HCT116 (cell line): ENCODE measurements at regions not wholly inside any gene's neighbourhood (a gene's known extent, or its start where the extent isn't known, plus 50 kb on each side); places are given as distances from the start of the nearest gene placed in this dataset.

Experiments used
- ATAC-seq: fragments of 200-7000 bp; cut with Tn5 transposase; 2 replicates; pipeline ENCODE4 v1.9.1; 2020; ENCODE audit warnings: mild to moderate bottlenecking, moderate library complexity
- BruUV-seq: library from RNA; stranded (reverse); fragments of 400-500 nt; replicated peaks from 2 replicates; lab custom pipeline; 2021; lab: Mats Ljungman, UMichigan
- CTCF ChIA-PET: fragments of 300-600 bp; sonication (Branson Sonifier 250); formaldehyde crosslinking; loops from one replicate; lab custom pipeline; 2021; ENCODE audit warnings: antibody characterized with exemption; lab: Charles Lee
- POLR2A ChIA-PET: fragments of 300-600, 350-600 bp; sonication (Branson Sonifier 250); formaldehyde crosslinking; loops from one replicate; lab custom pipeline; 2021; ENCODE audit warnings: antibody characterized with exemption; lab: Charles Lee
- RAD21 ChIA-PET, 2 experiments: fragments of 300-600 bp; sonication (Branson Sonifier 250); formaldehyde crosslinking; loops; one replicate each; lab custom pipeline; 2023; ENCODE audit warnings: low total read pairs in 2 of 2; ENCODE audit not compliant: uncharacterized antibody in 2 of 2, unreplicated experiment in 2 of 2, low non-redundant PET in 1 of 2; lab: Charles Lee
- DNase-seq: peaks from one replicate; pipeline ENCODE4 v3.0.0-alpha.2; 2010; ENCODE audit warnings: low read depth, low spot score
- H2AFZ ChIP-seq: fragments of 200-600 bp; shearing (Covaris generic), sonication (generic); 2 replicates; pipeline ENCODE4 v1.6.1; 2017; ENCODE audit warnings: low read depth, mixed run types, mixed read lengths, antibody characterized with exemption, low read length; ENCODE audit not compliant: poor library complexity, severe bottlenecking
- H3K27ac ChIP-seq: 2 replicates; pipeline ENCODE4 v1.5.1; 2012; ENCODE audit warnings: low read depth, low read length
- H3K27me3 ChIP-seq: fragments of 200-600 bp; sonication (generic); 2 replicates; pipeline ENCODE4 v1.6.1; 2016; ENCODE audit warnings: mixed run types, low read length, mixed read lengths; ENCODE audit not compliant: insufficient read depth
- H3K36me3 ChIP-seq, 2 experiments: fragments of 200-500 bp in 1 of 2; fragments of 200-600 bp in 1 of 2; sonication (Bioruptor generic) in 1 of 2; sonication (generic) in 1 of 2; 2 replicates each; pipeline versions ENCODE4 v1.5.1 to v1.6.1; 2014 to 2016; ENCODE audit warnings: low read length in 2 of 2, inconsistent platforms in 1 of 2, mixed read lengths in 1 of 2, mixed run types in 1 of 2; ENCODE audit not compliant: insufficient read depth in 2 of 2, control insufficient read depth in 1 of 2
- H3K4me1 ChIP-seq, 2 experiments: fragments of 200-600 bp in 1 of 2; sonication (generic) in 1 of 2; 2 replicates each; pipeline versions ENCODE4 v1.5.1 to v1.6.1; 2012 to 2017; ENCODE audit warnings: low read length in 2 of 2, inconsistent platforms in 1 of 2, mild to moderate bottlenecking in 1 of 2, mixed read lengths in 1 of 2, mixed run types in 1 of 2, moderate library complexity in 1 of 2; ENCODE audit not compliant: insufficient read depth in 2 of 2, control insufficient read depth in 1 of 2
- H3K4me2 ChIP-seq: fragments of 200-600 bp; sonication (generic); 2 replicates; pipeline ENCODE4 v1.6.1; 2017; ENCODE audit warnings: mixed run types, low read length, mixed read lengths
- H3K4me3 ChIP-seq, 2 experiments: fragments of 200-600 bp in 1 of 2; sonication (generic) in 1 of 2; replicated peaks in 1 of 2; 2 replicates each; pipeline ENCODE4 v1.5.1; 2011 to 2016; ENCODE audit warnings: low read length in 2 of 2, control low read depth in 1 of 2, low read depth in 1 of 2, mild to moderate bottlenecking in 1 of 2, mixed read lengths in 1 of 2, mixed run types in 1 of 2
- H3K79me2 ChIP-seq: fragments of 200-600 bp; sonication (generic); 2 replicates; pipeline ENCODE4 v1.6.1; 2017; ENCODE audit warnings: mild to moderate bottlenecking, mixed run types, low read length, moderate library complexity, mixed read lengths; ENCODE audit not compliant: insufficient read depth
- H3K9ac ChIP-seq: fragments of 200-600 bp; sonication (generic); 2 replicates; pipeline ENCODE4 v1.6.1; 2016; ENCODE audit warnings: low read length, mixed read lengths
- H3K9me2 ChIP-seq: fragments of 200-600 bp; sonication (generic), shearing (Covaris generic); 2 replicates; pipeline ENCODE4 v1.6.1; 2017; ENCODE audit warnings: mixed run types, mild to moderate bottlenecking, moderate library complexity; ENCODE audit not compliant: insufficient read depth
- H3K9me3 ChIP-seq, 2 experiments: fragments of 200-500 bp in 1 of 2; fragments of 200-600 bp in 1 of 2; sonication (Bioruptor generic) in 1 of 2; sonication (generic) in 1 of 2; 2 replicates each; pipeline ENCODE4 v1.6.1; 2014 to 2017; ENCODE audit warnings: low read length in 2 of 2, mixed read lengths in 2 of 2, inconsistent platforms in 1 of 2, low read depth in 1 of 2, mild to moderate bottlenecking in 1 of 2, mixed run types in 1 of 2, moderate library complexity in 1 of 2; ENCODE audit not compliant: control insufficient read depth in 1 of 2, insufficient read depth in 1 of 2
- H4K20me1 ChIP-seq: fragments of 200-600 bp; sonication (generic), shearing (Covaris generic); 2 replicates; pipeline ENCODE4 v1.6.1; 2017; ENCODE audit warnings: mixed run types, mild to moderate bottlenecking, moderate library complexity; ENCODE audit not compliant: insufficient read depth
- ATF3 ChIP-seq: IDR thresholded peaks from 2 replicates; pipeline ENCODE4 v1.6.1; 2012
- CBX3 ChIP-seq: IDR thresholded peaks from 2 replicates; pipeline ENCODE4 v1.6.1; 2012; ENCODE audit warnings: low read depth
- CTCF ChIP-seq, 3 experiments: fragments of 200-600 bp in 1 of 3; sonication (generic) in 1 of 3; IDR thresholded peaks in 2 of 3; conservative IDR thresholded peaks in 1 of 3; 2 replicates each; pipeline ENCODE4 v1.5.1; 2012 to 2017; ENCODE audit warnings: low read depth in 2 of 3, low read length in 2 of 3, antibody characterized with exemption in 1 of 3, borderline replicate concordance in 1 of 3, control low read depth in 1 of 3, mild to moderate bottlenecking in 1 of 3, mixed read lengths in 1 of 3, mixed run types in 1 of 3, moderate library complexity in 1 of 3; ENCODE audit not compliant: insufficient read depth in 1 of 3
- ELF1 ChIP-seq: IDR thresholded peaks from 2 replicates; pipeline ENCODE4 v1.6.1; 2012; ENCODE audit warnings: low read depth, borderline replicate concordance
- EZH2phosphoT487 ChIP-seq: fragments of 200-600 bp; IDR thresholded peaks from 2 replicates; pipeline ENCODE4 v1.6.1; 2018; ENCODE audit warnings: antibody characterized with exemption, borderline replicate concordance
- JUND ChIP-seq: IDR thresholded peaks from 2 replicates; pipeline ENCODE4 v1.6.1; 2012
- POLR2A ChIP-seq: IDR thresholded peaks from 2 replicates; pipeline ENCODE4 v1.7.0; 2011; ENCODE audit warnings: borderline replicate concordance; ENCODE audit not compliant: insufficient read depth, insufficient read length; ENCODE audit errors: extremely low read depth
- POLR2AphosphoS5 ChIP-seq: IDR thresholded peaks from 2 replicates; pipeline ENCODE4 v1.6.1; 2011; ENCODE audit warnings: mild to moderate bottlenecking, low read depth, low read length, moderate library complexity
- SIN3A ChIP-seq: IDR thresholded peaks from 2 replicates; pipeline ENCODE4 v1.6.1; 2012; ENCODE audit warnings: low read depth
- SP1 ChIP-seq: IDR thresholded peaks from 2 replicates; pipeline ENCODE4 v1.6.1; 2012; ENCODE audit warnings: low read depth
- SRF ChIP-seq: IDR thresholded peaks from 2 replicates; pipeline ENCODE4 v1.6.1; 2012; ENCODE audit warnings: low read depth
- TCF7L2 ChIP-seq: IDR thresholded peaks from 2 replicates; pipeline ENCODE4 v1.7.0; 2011; ENCODE audit warnings: borderline replicate concordance, inconsistent platforms; ENCODE audit not compliant: insufficient read depth, insufficient read length; ENCODE audit errors: extremely low read depth
- YY1 ChIP-seq: IDR thresholded peaks from 2 replicates; pipeline ENCODE4 v1.6.1; 2011; ENCODE audit warnings: low read length, low read depth, moderate library complexity, mild to moderate bottlenecking; ENCODE audit not compliant: insufficient replicate concordance; ENCODE audit errors: extremely low read depth
- ZNF274 ChIP-seq: fragments of 200-500 bp; sonication (Bioruptor generic); IDR thresholded peaks from 2 replicates; pipeline ENCODE4 v1.6.1; 2014; ENCODE audit warnings: mild to moderate bottlenecking, low read depth, low read length, inconsistent platforms
- intact Hi-C: fragments of 100-400 bp; cut with micrococcal nuclease; formaldehyde crosslinking; loops from 2 replicates; pipeline ENCODE4 v1.10.0; 2022

GRCh38 chr7:52309631-52310030 is 725.8 kb upstream of the POM121L12 start:
- Histone ChIP-seq H3K9ac (no peak overlapping the region), H3K4me2 (no peak overlapping the region), H3K9me2 (no peaks in the 10 kb centered on the region), H3K27me3 (no peaks in the 10 kb centered on the region), H3K36me3 (no peaks in the 10 kb centered on the region), H3K27ac (no peak overlapping the region), H2AFZ (no peak overlapping the region), H3K79me2 (no peaks in the 10 kb centered on the region), H3K9me3 (peaks cover 27 to 33% of the 10 kb centered on the region in 2 experiments; a peak in 2 of 4 replicates), H3K4me3 (no peak overlapping the region), H3K4me1 (no peaks in the 10 kb centered on the region), H4K20me1 (no peaks in the 10 kb centered on the region)
- no peak for TF ChIP-seq YY1
- TF ChIP-seq SRF, result no peak
- no peak for TF ChIP-seq ELF1
- no peak for TF ChIP-seq TCF7L2
- TF ChIP-seq EZH2phosphoT487, result no peak
- TF ChIP-seq SIN3A, result no peak
- no peak for TF ChIP-seq JUND
- no peak for TF ChIP-seq CBX3
- no peak for TF ChIP-seq ATF3
- TF ChIP-seq CTCF (IDR thresholded peaks at IDR 0.05 in 2 of 3, conservative IDR thresholded peaks at IDR 0.05 in 1 of 3; ENCODE audit: borderline replicate concordance in 1 of 3, insufficient read depth in 1 of 3, low read depth in 2 of 3, low read length in 2 of 3), result no peak
- TF ChIP-seq POLR2A, result no peak
- TF ChIP-seq ZNF274, result no peak
- TF ChIP-seq SP1, result no peak
- TF ChIP-seq POLR2AphosphoS5, result no peak
- POLR2A ChIA-PET, result no interaction called here
- DNase-seq, result no peak
- ATAC-seq, result no peak
- BruUV-seq, result no TSS peak
- CTCF ChIA-PET, result no interaction called here
- RAD21 ChIA-PET, result no interaction called here
- intact Hi-C loops, result no loop called here
